Lung (tissue), 11 donors: ENCODE measurements at regions not wholly inside any gene's neighbourhood (a gene's known extent, or its start where the extent isn't known, plus 50 kb on each side); places are given as distances from the start of the nearest gene placed in this dataset.
A peak's percentile ranks its signal among the peaks of the same experiment; 100 is the strongest.
"Not testable (repeated sequence)": the region's sequence is repeated elsewhere in the genome, so short reads cannot be mapped to it uniquely, and the experiment has no call there.

Experiments
- ATAC-seq: fragments of 200-7000 bp; cut with Tn5 transposase; one replicate; pipeline ENCODE4 v1.9.1; 2020; ENCODE audit warnings: moderate number of reproducible peaks; ENCODE audit not compliant: insufficient read depth, low FRiP score
- DNase-seq, 3 donors: peaks; one replicate each; pipeline ENCODE4 v3.0.0-alpha.2; 2013 to 2017
- H3K27ac ChIP-seq, 2 donors: one replicate each; pipeline ENCODE4 v1.5.1; 2013; ENCODE audit warnings: mild to moderate bottlenecking in 2 of 2, moderate library complexity in 2 of 2, control low read depth in 1 of 2, inconsistent platforms in 1 of 2, low read depth in 1 of 2, low read length in 1 of 2
- H3K27me3 ChIP-seq, 3 donors: one replicate each; pipeline ENCODE4 v1.5.1; 2013; ENCODE audit warnings: low read length in 2 of 3; ENCODE audit not compliant: control insufficient read depth in 3 of 3, insufficient read depth in 3 of 3
- H3K36me3 ChIP-seq, 4 donors: one replicate each; pipeline ENCODE4 v1.5.1; 2013; ENCODE audit warnings: low read length in 4 of 4, mild to moderate bottlenecking in 1 of 4, moderate library complexity in 1 of 4; ENCODE audit not compliant: control insufficient read depth in 4 of 4, insufficient read depth in 4 of 4
- H3K4me1 ChIP-seq, 5 donors: one replicate each; pipeline ENCODE4 v1.5.1; 2013; ENCODE audit warnings: low read length in 5 of 5, mild to moderate bottlenecking in 2 of 5, moderate library complexity in 1 of 5; ENCODE audit not compliant: control insufficient read depth in 5 of 5, insufficient read depth in 5 of 5
- H3K4me3 ChIP-seq: one replicate; pipeline ENCODE4 v1.5.1; 2013; ENCODE audit warnings: mild to moderate bottlenecking, control low read depth, moderate library complexity
- H3K9ac ChIP-seq, 2 donors: one replicate each; pipeline ENCODE4 v1.5.1; 2013; ENCODE audit warnings: low read length in 2 of 2, control low read depth in 1 of 2; ENCODE audit not compliant: insufficient read depth in 1 of 2
- H3K9me3 ChIP-seq, 4 donors: one replicate each; pipeline ENCODE4 v1.5.1; 2013; ENCODE audit warnings: low read length in 3 of 4, mild to moderate bottlenecking in 1 of 4, moderate library complexity in 1 of 4; ENCODE audit not compliant: control insufficient read depth in 4 of 4, insufficient read depth in 3 of 4
- CTCF ChIP-seq: IDR thresholded peaks from 2 replicates; pipeline ENCODE4 v1.5.1; 2012; ENCODE audit warnings: mild to moderate bottlenecking; ENCODE audit errors: control extremely low read depth, extremely low read depth
- WGBS, 2 donors: extraction: QIAGEN DNeasy Blood & Tissue Kit; methylation state at CpG; one replicate each; pipeline ENCODE4 v1.1.7; 2013; 5-methylcytosine and 5-hydroxymethylcytosine counted together
- donor health status: control.
- donor health status: control.
- donor health status: Bipolar disorder and iron deficiency.
- donor health status: healthy.
- donor health status: DM: yes; HTN: yes; CAD: no.

GRCh38 chr11:45390407-45390806 lies 104.3 kb upstream of the SYT13 start:
- H3K4me3 ChIP-seq: no peak overlapping the region
- no peak for TF ChIP-seq CTCF
- no peak for ATAC-seq
- peaks cover 0 to 16% (median 0%) of the 10 kb centered on the region in 5 donors for H3K4me1 ChIP-seq
- peaks cover 0 to 2% (median 0%) of the 10 kb centered on the region in 3 donors for H3K27me3 ChIP-seq
- no peaks in the 10 kb centered on the region for H3K9me3 ChIP-seq
- no peak overlapping the region for H3K9ac ChIP-seq
- H3K36me3 ChIP-seq: no peaks in the 10 kb centered on the region
- 82 to 90% methylated on average over 5 of the region's 5 CpGs for WGBS, 2 donors
- DNase-seq: no peak
- H3K27ac ChIP-seq: no peak overlapping the region

- Histone ChIP-seq H3K9ac (no peak overlapping the region), H3K4me1 (peaks cover 0 to 16% (median 0%) of the 10 kb centered on the region in 5 donors), H3K36me3 (no peaks in the 10 kb centered on the region), H3K9me3 (no peaks in the 10 kb centered on the region), H3K27me3 (no peaks in the 10 kb centered on the region), H3K27ac (no peak overlapping the region), H3K4me3 (no peak overlapping the region)
- no peak for ATAC-seq
- WGBS, 2 donors: 85 to 93% methylated on average over 1 of the region's 1 CpG
- DNase-seq: peak in 1 of 3 donors; percentile 31
- TF ChIP-seq CTCF: no peak
Measured at GRCh38 chr11:45388472-45388871, 102.3 kb upstream of the SYT13 start.

GRCh38 chr11:45387885-45388284 lies 101.7 kb upstream of the SYT13 start:
- H3K9ac ChIP-seq, H3K4me3 ChIP-seq, H3K27ac ChIP-seq, DNase-seq, H3K36me3 ChIP-seq, ATAC-seq, H3K27me3 ChIP-seq, H3K9me3 ChIP-seq: not testable (repeated sequence)
- peaks cover 0 to 22% (median 2%) of the 10 kb centered on the region in 5 donors for H3K4me1 ChIP-seq
- 88 to 89% methylated on average over 2 of the region's 2 CpGs for WGBS, 2 donors

GRCh38 chr11:45386972-45387371 lies 100.8 kb upstream of the SYT13 start:
- Histone ChIP-seq H3K4me3 (no peak overlapping the region), H3K9me3 (no peaks in the 10 kb centered on the region), H3K4me1 (peaks cover 0 to 16% (median 7%) of the 10 kb centered on the region in 5 donors), H3K27me3 (no peaks in the 10 kb centered on the region), H3K9ac (no peak overlapping the region), H3K27ac (no peak overlapping the region), H3K36me3 (no peaks in the 10 kb centered on the region)
- DNase-seq (no peak), ATAC-seq (no peak)
- 28 to 49% methylated on average over 3 of the region's 3 CpGs for WGBS, 2 donors
- TF ChIP-seq CTCF: no peak
